ENCODE measurements at regions not wholly inside any gene's neighbourhood (a gene's known extent, or its start where the extent isn't known, plus 50 kb on each side); places are given as distances from the start of the nearest gene placed in this dataset.
"Not testable (repeated sequence)": the region's sequence is repeated elsewhere in the genome, so short reads cannot be mapped to it uniquely, and the experiment has no call there.

DNA sequence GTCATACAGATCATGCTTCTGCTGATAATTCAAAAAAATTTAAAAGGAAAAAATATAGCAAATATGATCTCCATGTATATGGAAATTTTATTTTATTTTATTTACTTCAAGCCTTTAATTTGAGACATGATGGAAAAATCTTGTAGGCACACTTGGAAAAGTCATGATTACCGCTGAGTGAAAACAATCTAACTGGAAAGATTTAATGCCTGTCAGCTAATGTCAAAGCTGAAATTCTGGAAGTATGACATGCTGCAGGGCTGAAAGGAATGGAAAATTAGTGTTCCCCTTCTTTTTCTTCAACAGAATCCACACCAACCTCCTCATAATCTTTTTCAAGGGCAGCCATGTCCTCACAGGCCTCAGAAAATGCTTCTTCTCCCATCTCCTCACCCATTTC lies 58.2 kb downstream of the RPRM start:
- H3K4me1 Mint-ChIP-seq = no peaks in the 10 kb centered on the region
- no peak overlapping the region for H3K4me3 Mint-ChIP-seq
- H3K27ac Mint-ChIP-seq = no peak overlapping the region
- no peaks in the 10 kb centered on the region for H3K9me3 Mint-ChIP-seq
- no peak for ATAC-seq (replicated peaks)
- no peaks in the 10 kb centered on the region for H3K27me3 Mint-ChIP-seq
- H3K36me3 Mint-ChIP-seq (ENCODE audit: low read depth) = no peaks in the 10 kb centered on the region

DNA sequence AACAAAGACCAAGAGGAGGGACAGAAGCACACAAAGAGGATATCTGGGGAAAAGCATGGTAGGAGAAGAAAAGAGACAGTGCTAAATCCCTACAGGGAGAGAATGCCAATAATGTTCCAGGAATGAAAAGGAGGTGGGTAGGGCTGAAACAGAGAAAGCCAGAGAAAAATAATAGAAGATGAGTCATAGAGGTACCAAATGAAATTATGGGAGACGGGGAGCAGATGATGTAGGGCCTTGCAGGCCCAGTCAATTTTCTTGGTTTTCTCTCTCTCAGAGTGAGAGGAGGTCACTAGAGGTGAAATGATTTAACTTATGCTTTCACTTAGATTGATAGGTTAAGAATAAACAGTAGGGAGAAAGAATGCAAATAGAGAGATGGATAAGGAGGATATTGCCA lies 61.5 kb downstream of the RPRM start:
- H3K4me3 Mint-ChIP-seq = no peak overlapping the region

DNA sequence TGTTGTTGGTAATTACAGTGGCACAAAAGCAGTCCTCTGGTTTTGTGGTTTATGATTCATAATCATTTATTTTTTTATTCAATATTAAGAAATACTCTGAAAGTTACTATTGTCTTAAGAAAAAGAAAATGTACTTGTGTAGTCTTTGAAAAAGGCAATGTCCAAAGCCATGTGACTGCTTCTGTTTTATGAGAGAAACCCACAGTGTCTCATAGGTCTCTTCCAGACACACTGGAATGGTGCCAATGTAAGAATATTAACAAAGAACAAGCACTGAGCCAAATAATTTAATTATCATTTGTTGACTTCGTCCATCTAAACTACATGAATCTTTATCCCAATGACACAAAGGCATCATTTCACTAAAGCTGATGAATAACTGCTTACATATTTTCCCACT lies 62.5 kb downstream of the RPRM start:
- Mint-ChIP-seq H3K4me1 (no peaks in the 10 kb centered on the region), H3K9me3 (no peaks in the 10 kb centered on the region), H3K27ac (no peak overlapping the region), H3K4me3 (no peak overlapping the region), H3K36me3 (ENCODE audit: low read depth) (no peaks in the 10 kb centered on the region), H3K27me3 (no peaks in the 10 kb centered on the region)
- no peak for ATAC-seq (replicated peaks)

More for the DNA sequence above, 61.5 kb downstream of the RPRM start:
- Mint-ChIP-seq H3K36me3 (ENCODE audit: low read depth) (no peaks in the 10 kb centered on the region), H3K27ac (no peak overlapping the region), H3K4me1 (no peaks in the 10 kb centered on the region), H3K9me3 (no peaks in the 10 kb centered on the region), H3K27me3 (no peaks in the 10 kb centered on the region)
- ATAC-seq (replicated peaks) = no peak

DNA sequence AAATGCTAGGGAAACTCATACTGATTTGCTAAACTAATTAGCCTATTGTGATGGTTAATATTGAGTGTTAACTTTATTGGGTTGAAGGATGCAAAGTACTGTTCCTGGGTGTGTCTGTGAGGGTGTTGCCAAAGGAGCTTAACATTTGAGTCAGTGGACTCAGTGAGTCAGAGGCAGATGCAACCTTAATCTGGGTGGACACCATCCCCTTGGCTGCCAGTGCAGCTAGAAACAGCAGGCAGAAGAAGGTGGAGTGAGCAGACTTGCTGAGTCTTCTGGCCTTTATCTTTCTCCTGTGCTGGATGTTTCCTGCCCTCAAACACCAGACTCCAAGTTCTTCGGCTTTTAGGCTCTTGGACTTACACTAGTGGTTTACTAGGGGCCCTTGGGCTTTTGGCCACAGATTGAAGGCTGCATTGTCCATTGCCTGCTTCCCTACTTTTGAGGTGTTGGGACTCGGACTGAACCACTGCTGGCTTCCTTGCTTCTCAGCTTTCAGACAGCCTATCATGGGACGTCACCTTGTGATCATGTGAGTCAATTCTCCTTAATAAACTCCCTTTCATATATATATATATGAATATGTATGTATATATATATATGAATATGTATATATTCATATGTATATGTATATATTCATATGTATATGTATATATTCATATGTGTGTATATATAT lies 69.7 kb downstream of the RPRM start:
- Mint-ChIP-seq H3K4me3 (no peak overlapping the region), H3K27ac (no peak overlapping the region), H3K4me1 (no peaks in the 10 kb centered on the region), H3K36me3 (ENCODE audit: low read depth) (no peaks in the 10 kb centered on the region), H3K27me3 (peaks cover 4% of the 10 kb centered on the region), H3K9me3 (no peaks in the 10 kb centered on the region)
- no peak for ATAC-seq (replicated peaks)

DNA sequence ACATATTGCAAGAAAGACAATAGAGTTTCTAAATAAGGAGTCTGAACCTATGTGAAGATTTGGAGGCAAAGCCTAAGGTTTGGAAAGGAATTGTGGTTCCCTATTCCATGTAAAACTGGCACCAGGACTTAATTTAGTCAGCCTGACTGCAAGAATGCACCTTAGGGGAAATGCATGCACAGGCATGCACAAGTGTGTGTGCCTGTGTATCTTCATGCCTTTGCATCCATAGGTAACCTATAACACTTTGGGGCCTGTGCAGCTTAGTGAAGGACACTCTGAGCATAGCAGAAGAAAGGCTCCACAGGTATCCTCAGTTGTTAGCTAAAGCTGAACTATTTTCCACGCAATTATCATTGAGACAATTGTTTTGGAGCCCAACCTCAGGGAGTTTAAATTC lies 73.4 kb downstream of the RPRM start:
- H3K27me3 Mint-ChIP-seq = peaks cover 4% of the 10 kb centered on the region
- no peaks in the 10 kb centered on the region for H3K4me1 Mint-ChIP-seq
- H3K27ac Mint-ChIP-seq = no peak overlapping the region
- H3K9me3 Mint-ChIP-seq = no peaks in the 10 kb centered on the region
- no peak for ATAC-seq (replicated peaks)
- no peak overlapping the region for H3K4me3 Mint-ChIP-seq
- H3K36me3 Mint-ChIP-seq (ENCODE audit: low read depth) = no peaks in the 10 kb centered on the region

DNA sequence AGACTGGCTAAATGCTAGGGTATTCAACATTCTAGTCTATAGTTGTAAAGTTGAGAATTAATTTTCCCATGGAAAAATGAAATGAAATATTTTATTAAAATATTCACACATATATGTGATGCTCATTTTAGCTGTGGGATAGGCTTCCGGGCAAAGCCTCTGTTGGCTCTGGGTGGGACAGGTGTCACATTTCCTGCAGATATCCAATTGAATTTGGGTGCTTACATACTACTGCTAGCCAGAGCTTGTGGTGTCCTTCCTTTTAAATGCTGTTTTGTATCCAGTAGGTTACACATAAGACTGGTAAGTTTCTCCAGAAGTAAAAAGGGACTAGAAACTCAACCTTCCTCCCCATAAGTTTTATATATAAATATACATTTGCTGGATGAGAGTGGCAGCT lies 73.8 kb downstream of the RPRM start:
- no peak for ATAC-seq (replicated peaks)
- Mint-ChIP-seq H3K27ac (no peak overlapping the region), H3K9me3 (no peaks in the 10 kb centered on the region), H3K4me1 (no peaks in the 10 kb centered on the region), H3K36me3 (ENCODE audit: low read depth) (no peaks in the 10 kb centered on the region), H3K4me3 (no peak overlapping the region), H3K27me3 (peaks cover 4% of the 10 kb centered on the region)

DNA sequence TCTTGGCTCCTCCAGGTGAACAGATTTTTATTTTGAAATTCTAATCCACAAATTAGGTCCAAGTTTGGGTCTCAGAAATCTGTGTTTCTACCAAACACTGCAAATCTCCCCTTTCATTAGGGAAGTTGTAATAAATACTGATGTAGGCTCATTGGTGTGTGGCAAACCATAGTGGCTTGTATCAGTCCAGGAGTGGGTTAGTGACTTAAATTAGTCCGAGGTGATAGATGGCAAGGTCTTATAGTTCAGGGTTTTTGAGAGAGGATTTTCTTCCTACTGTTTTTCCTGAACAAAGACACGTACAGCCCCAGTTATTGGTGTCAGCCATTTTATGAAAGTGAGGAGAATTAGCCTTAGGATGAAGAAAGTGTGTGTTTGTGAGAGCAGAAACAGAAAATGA lies 74.6 kb downstream of the RPRM start:
- no peak overlapping the region for H3K27ac Mint-ChIP-seq
- peaks cover 4% of the 10 kb centered on the region for H3K27me3 Mint-ChIP-seq
- no peaks in the 10 kb centered on the region for H3K36me3 Mint-ChIP-seq (ENCODE audit: low read depth)
- H3K4me3 Mint-ChIP-seq = no peak overlapping the region
- H3K4me1 Mint-ChIP-seq = no peaks in the 10 kb centered on the region
- no peak for ATAC-seq (replicated peaks)
- H3K9me3 Mint-ChIP-seq = no peaks in the 10 kb centered on the region

DNA sequence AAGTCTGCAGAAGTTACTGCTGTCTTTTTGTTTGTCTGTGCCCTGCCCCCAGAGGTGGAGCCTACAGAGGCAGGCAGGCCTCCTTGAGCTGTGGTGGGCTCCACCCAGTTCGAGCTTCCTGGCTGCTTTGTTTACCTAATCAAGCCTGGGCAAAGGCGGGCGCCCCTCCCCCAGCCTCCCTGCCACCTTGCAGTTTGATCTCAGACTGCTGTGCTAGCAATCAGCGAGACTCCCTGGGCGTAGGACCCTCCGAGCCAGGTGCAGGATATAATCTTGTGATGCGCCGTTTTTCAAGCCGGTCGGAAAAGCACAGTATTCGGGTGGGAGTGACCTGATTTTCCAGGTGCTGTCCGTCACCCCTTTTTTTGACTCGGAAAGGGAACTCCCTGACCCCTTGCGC lies 75.2 kb downstream of the RPRM start:
- H3K27ac Mint-ChIP-seq; ATAC-seq (replicated peaks); H3K36me3 Mint-ChIP-seq (ENCODE audit: low read depth); H3K27me3 Mint-ChIP-seq; H3K4me1 Mint-ChIP-seq; H3K4me3 Mint-ChIP-seq; H3K9me3 Mint-ChIP-seq: not testable (repeated sequence)

DNA sequence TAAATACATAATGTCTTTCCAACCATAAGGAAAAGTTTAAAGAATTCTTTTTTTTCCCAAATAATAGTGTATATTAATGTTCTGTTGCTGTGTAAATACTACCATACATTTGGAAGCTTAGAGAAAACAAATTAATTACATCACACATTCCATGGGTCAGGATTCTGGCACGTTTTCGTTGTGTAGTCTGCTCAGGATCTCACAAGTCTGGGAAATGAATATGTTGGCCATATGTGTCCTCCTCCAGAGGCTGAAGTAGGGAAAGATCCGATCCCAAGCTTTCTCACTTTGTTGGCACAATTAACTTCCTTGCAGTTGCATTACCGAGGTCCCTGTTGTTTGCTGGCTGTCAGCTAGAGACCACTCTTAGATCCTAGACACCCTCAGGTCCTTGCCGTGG lies 83.9 kb downstream of the RPRM start:
- Mint-ChIP-seq H3K27me3 (no peaks in the 10 kb centered on the region), H3K27ac (no peak overlapping the region), H3K4me1 (no peaks in the 10 kb centered on the region), H3K36me3 (ENCODE audit: low read depth) (no peaks in the 10 kb centered on the region), H3K4me3 (no peak overlapping the region), H3K9me3 (no peaks in the 10 kb centered on the region)
- no peak for ATAC-seq (replicated peaks)

DNA sequence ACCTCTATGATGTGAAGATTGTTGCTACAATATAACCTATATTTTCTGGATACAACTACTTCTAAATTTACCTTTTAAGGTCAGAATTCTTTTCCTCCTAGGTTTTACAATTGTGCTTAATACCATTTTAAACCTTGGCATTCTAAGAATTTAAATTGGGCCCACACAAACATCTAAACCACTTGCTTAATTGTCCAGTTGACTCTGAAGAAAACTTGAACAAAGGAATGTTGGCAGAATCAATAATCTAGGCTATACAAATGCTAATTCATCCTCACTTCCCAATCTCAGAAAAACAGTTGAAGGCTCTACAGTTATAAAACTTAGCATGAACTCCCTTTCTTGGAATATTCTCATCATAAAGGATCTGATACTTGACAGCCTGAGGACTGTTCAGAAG lies 84.3 kb downstream of the RPRM start:
- Mint-ChIP-seq H3K4me1 (no peaks in the 10 kb centered on the region), H3K27ac (no peak overlapping the region), H3K36me3 (ENCODE audit: low read depth) (no peaks in the 10 kb centered on the region), H3K9me3 (no peaks in the 10 kb centered on the region), H3K4me3 (no peak overlapping the region), H3K27me3 (no peaks in the 10 kb centered on the region)
- ATAC-seq (replicated peaks) = no peak

DNA sequence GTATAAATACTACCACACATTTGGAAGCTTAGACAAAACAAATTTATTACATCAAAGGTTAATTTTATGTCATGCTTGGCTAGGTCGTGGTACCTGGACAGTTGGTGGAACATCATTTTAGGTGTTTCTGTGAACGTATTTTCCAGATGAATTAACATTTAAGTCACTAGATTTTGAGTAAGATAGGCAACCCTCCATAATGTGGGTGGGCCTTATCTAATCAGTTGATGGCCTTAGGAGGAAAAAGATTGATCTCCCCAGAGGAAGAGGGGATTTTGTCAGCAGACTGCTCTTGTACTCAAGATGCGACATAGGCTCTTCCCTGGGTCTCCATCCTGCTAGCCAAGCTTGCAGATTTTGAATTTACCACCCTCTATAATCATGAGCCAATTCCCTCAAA lies 85.0 kb downstream of the RPRM start:
- Mint-ChIP-seq H3K9me3 (no peaks in the 10 kb centered on the region), H3K27ac (no peak overlapping the region)
- ATAC-seq (replicated peaks) = no peak

DNA sequence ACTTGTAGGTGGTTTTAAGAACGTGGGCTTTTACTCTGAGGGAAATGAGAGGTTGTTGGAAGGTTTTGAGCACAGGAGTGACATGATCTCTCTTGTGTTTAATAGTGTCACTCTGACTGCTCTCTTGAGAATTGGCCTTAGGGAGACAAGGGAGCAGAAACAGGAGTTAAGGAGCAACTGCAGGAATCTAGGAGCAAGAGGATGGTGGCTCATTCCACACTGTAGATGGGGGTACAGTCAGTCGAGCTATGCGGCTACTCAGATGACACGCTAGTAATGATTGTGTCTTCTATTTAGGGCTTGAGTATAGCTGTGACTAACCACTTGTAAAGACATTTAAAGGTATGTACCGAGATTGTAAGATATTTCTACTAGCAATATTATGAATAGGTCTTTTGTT lies 87.4 kb downstream of the RPRM start:
- no peak overlapping the region for H3K27ac Mint-ChIP-seq
- no peaks in the 10 kb centered on the region for H3K36me3 Mint-ChIP-seq (ENCODE audit: low read depth)
- no peaks in the 10 kb centered on the region for H3K9me3 Mint-ChIP-seq
- H3K27me3 Mint-ChIP-seq = no peaks in the 10 kb centered on the region
- no peak for ATAC-seq (replicated peaks)
- no peaks in the 10 kb centered on the region for H3K4me1 Mint-ChIP-seq
- H3K4me3 Mint-ChIP-seq = no peak overlapping the region

More for the DNA sequence above, 85.0 kb downstream of the RPRM start:
- Mint-ChIP-seq H3K4me1 (no peaks in the 10 kb centered on the region), H3K36me3 (ENCODE audit: low read depth) (no peaks in the 10 kb centered on the region), H3K27me3 (no peaks in the 10 kb centered on the region), H3K4me3 (no peak overlapping the region)

DNA sequence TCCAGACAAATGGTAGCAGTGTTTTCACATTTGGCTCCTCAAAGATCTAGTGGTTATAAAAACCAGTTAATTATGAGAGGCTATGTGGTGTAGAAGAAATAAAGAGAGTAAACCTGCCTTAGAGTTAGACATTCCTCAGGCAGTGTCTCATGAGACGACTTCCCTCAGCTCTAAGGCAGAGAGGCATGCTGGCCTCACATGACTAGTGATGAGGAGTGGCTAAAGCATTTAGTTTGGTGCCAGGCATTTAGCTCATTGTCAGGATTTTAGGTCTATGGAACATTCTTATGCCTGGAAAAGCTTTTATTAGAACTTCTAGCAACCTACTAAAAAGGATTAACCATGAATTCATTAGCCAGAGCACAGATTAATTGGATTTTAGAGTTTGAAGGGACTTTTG lies 90.3 kb downstream of the RPRM start:
- Mint-ChIP-seq H3K36me3 (ENCODE audit: low read depth) (no peaks in the 10 kb centered on the region), H3K9me3 (peaks cover 5% of the 10 kb centered on the region), H3K27me3 (peaks cover 9% of the 10 kb centered on the region), H3K27ac (no peak overlapping the region), H3K4me1 (no peaks in the 10 kb centered on the region), H3K4me3 (no peak overlapping the region)
- no peak for ATAC-seq (replicated peaks)

DNA sequence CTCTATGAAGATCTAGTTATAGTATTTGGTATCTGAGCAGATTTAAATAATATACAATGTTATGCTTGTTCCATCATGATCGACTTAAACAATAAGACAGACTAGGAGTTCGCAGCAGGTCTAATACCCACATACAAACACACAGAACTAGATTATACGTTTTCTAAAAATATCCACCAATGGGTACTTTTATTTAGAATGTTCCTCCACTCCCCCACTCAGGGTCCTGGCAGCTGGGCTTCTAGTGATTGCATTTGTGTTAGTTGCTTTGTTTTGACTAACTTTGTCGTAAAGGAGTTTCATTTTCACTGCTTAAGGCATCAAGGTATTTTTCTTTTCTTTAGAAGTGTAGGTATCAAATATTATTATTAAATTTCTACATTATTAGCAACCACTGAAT lies 91.4 kb downstream of the RPRM start:
- Mint-ChIP-seq H3K4me1 (no peaks in the 10 kb centered on the region), H3K36me3 (ENCODE audit: low read depth) (no peaks in the 10 kb centered on the region), H3K27me3 (peaks cover 11% of the 10 kb centered on the region), H3K27ac (no peak overlapping the region), H3K4me3 (no peak overlapping the region), H3K9me3 (peaks cover 5% of the 10 kb centered on the region)
- ATAC-seq (replicated peaks) = no peak

DNA sequence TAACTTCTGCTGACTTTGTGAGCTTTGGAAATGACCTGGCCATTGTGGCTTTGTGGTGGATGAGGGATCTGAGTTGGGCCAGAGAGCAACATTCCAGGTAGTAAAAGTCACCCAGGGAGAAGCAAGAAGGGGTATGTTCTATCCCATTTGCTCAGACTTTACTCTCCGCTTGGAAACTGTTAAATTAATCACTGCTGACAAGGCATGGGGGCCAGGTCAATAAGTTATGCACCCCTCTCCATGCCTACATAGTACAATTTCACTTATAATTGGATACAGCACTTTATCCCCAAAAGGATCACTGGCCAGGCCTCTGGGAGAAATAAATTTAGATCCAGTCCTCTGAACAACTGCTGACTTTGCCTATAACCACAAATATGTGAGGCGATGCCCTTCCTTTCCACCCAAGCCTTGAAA lies 92.1 kb downstream of the RPRM start:
- ATAC-seq (replicated peaks) = no peak
- H3K4me3 Mint-ChIP-seq = no peak overlapping the region
- H3K4me1 Mint-ChIP-seq = no peaks in the 10 kb centered on the region
- no peak overlapping the region for H3K27ac Mint-ChIP-seq
- no peaks in the 10 kb centered on the region for H3K36me3 Mint-ChIP-seq (ENCODE audit: low read depth)
- H3K27me3 Mint-ChIP-seq = peaks cover 13% of the 10 kb centered on the region
- H3K9me3 Mint-ChIP-seq = peaks cover 5% of the 10 kb centered on the region
